RWPE1 (cell line): ENCODE measurements at regions not wholly inside any gene's neighbourhood (a gene's known extent, or its start where the extent isn't known, plus 50 kb on each side); places are given as distances from the start of the nearest gene placed in this dataset.

Experiments used
- CTCF ChIA-PET: fragments of 350-600 bp; sonication (Branson Sonifier 250); formaldehyde crosslinking; extraction: SDS; loops from one replicate; lab custom pipeline; 2021; lab: Yijun Ruan, JAX
- POLR2A ChIA-PET: fragments of 400-600 bp; formaldehyde crosslinking; extraction: SDS; loops from one replicate; lab custom pipeline; 2020; ENCODE audit warnings: antibody characterized with exemption; ENCODE audit not compliant: low non-redundant PET; lab: Yijun Ruan, JAX
- DNase-seq: peaks from one replicate; pipeline ENCODE4 v3.0.0; 2012; ENCODE audit warnings: low spot score
- H3K27ac ChIP-seq: fragments of 450-650 bp; 2 replicates; pipeline ENCODE4 v1.5.1; 2017
- TF ChIP-seq, protein P1 (sequence below): fragments of 450-650 bp; conservative IDR thresholded peaks from 2 replicates; pipeline ENCODE4 v1.5.1; 2017; ENCODE audit warnings: low read depth, mild to moderate bottlenecking

DNA sequence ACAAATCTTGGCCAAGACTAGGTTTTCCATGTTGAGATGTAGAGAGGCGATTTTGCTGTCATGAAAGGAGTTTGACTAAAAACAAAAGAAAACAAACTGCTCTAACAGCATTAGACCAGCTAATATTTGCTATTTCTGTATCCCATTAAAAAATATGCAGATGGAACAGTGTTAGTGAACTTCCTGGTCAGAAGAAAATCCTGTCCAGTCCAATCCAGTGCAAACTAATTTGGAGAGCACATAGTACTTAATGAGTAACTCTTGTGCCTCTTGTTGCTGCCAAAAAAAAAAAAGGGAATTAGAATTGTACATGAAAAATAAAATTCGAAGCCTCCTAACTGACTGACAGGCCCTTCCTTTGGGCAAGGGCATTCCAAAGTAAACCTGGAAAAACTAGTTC, 298.8 kb downstream of the ETNK1 start:
- TF ChIP-seq, protein P1, sequence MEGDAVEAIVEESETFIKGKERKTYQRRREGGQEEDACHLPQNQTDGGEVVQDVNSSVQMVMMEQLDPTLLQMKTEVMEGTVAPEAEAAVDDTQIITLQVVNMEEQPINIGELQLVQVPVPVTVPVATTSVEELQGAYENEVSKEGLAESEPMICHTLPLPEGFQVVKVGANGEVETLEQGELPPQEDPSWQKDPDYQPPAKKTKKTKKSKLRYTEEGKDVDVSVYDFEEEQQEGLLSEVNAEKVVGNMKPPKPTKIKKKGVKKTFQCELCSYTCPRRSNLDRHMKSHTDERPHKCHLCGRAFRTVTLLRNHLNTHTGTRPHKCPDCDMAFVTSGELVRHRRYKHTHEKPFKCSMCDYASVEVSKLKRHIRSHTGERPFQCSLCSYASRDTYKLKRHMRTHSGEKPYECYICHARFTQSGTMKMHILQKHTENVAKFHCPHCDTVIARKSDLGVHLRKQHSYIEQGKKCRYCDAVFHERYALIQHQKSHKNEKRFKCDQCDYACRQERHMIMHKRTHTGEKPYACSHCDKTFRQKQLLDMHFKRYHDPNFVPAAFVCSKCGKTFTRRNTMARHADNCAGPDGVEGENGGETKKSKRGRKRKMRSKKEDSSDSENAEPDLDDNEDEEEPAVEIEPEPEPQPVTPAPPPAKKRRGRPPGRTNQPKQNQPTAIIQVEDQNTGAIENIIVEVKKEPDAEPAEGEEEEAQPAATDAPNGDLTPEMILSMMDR, result no peak
- CTCF ChIA-PET, result interaction anchor here (0.6 kb wide), 1 partner anchor 26 kb away, joined by 3 read pairs; no protein-coding TSS in a partner anchor
- H3K27ac ChIP-seq, result no peak overlapping the region

DNA sequence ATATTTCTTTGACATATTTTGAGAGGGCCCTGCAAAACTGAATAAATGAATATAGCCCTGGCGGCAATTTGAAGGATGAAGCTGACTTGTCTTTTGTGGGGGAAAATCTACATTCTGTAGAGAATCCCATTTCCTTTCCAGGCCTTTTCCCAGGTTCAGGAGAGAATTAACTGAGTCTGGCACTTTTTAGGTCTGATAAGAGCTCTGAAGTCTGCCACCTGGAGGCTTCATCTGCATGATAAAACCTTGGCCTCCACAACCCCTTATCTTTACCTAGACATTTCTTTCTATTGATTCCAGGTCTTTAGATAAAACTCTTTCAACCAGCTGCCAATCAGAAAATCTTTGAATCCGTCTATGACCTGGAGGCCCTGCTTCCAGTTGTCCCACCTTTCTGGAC, 299.4 kb downstream of the ETNK1 start:
- CTCF ChIA-PET, result interaction anchor here (0.6 kb wide), 1 partner anchor 25 kb away, joined by 3 read pairs; no protein-coding TSS in a partner anchor
- no peak for DNase-seq
- TF ChIP-seq, protein P1, result no peak
- POLR2A ChIA-PET, result no interaction called here
- no peak overlapping the region for H3K27ac ChIP-seq

More for the DNA sequence above, 298.8 kb downstream of the ETNK1 start:
- POLR2A ChIA-PET, result no interaction called here
- DNase-seq, result no peak

DNA sequence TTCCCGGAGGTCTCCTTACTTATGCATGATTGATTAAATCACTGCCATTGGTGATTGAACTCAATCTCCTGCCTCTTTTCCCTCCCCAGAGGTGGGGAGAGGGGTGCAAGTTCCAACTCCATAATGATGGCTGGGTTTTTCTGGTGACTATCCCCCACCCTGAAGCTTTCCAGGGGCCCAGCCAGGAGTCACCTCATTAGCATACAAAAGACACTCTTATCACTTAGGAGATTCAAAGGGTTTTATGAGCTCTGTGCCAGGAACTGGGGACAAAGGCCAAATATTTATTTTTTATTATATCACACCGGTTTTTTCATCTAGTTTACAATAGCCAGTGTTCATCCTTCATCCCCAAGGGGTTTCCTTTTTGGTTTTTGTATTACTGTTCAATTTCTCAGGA, 300.7 kb downstream of the ETNK1 start:
- ChIA-PET POLR2A (no interaction called here), CTCF (no interaction called here)
- TF ChIP-seq, protein P1, result no peak
- H3K27ac ChIP-seq, result no peak overlapping the region
- DNase-seq, result no peak

DNA sequence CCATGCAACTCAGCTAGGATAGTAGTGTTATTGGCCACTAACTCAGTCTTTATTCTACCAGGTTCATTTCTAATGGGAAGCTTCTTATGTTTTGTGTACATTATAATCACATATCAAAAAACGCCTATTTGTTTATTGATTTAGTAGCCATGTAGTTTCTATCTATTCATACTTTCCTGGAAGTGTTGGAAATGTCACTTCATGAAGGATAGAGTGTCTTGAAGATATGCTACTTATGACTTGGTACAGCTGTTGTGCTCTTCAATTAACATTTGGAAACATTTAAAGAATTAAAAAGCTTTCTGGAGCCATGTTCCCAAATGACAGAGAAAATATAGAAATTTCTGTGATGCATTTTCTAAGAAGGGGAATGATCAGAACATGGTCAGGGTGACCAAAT, 307.5 kb downstream of the ETNK1 start:
- TF ChIP-seq, protein P1, result no peak
- DNase-seq, result no peak
- POLR2A ChIA-PET, result no interaction called here
- CTCF ChIA-PET, result no interaction called here
- H3K27ac ChIP-seq, result no peak overlapping the region

DNA sequence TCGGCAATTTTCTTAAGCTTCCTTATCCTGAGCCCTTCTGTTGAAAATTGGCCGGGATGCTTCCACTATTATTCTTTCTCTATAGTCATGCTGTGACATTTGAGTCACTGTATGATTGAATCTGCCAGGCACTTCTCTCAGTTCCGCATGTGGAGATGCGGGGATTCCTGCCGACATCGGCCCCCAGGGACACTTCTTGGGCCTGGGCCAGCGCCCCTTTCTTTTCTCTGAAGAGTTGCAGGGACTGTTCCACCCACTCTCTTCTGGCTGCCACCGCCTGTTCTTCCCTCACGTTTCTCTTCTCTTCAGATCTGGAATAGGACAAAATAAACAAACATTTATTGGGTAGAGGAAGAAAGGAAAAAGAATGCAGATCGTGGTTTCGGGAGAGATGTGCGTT, 310.1 kb downstream of the ETNK1 start:
- DNase-seq, result no peak
- TF ChIP-seq, protein P1, result no peak
- H3K27ac ChIP-seq, result no peak overlapping the region
- ChIA-PET POLR2A (no interaction called here), CTCF (interaction anchor here (0.5 to 0.6 kb wide), 2 partner anchors 59 to 195 kb away, joined by 3 read pairs; no protein-coding TSS in a partner anchor)

- DNase-seq, result no peak
- H3K27ac ChIP-seq, result no peak overlapping the region
- TF ChIP-seq, protein P1, result no peak
- ChIA-PET CTCF (no interaction called here), POLR2A (no interaction called here)
These were observed 310.5 kb downstream of the ETNK1 start for GRCh38 chr12:22935501-22935900.
